ENCODE measurements at regions not wholly inside any gene's neighbourhood (a gene's known extent, or its start where the extent isn't known, plus 50 kb on each side); places are given as distances from the start of the nearest gene placed in this dataset.

- Histone ChIP-seq H3K27ac (ENCODE audit: insufficient read depth, low read depth, low read length) (no peak overlapping the region), H2AFZ (ENCODE audit: low read depth, low read length) (no peak overlapping the region), H3K4me3 (replicated peaks in 1 of 3; ENCODE audit: insufficient read depth in 1 of 3, low read depth in 1 of 3, low read length in 3 of 3) (no peak overlapping the region), H4K20me1 (replicated peaks; ENCODE audit: control insufficient read depth, extremely low read depth, insufficient read depth, low read length) (no peaks in the 10 kb centered on the region), H3K79me2 (ENCODE audit: control insufficient read depth, insufficient read depth, low read length) (no peaks in the 10 kb centered on the region), H3K4me1 (ENCODE audit: control insufficient read depth, extremely low read depth, insufficient read depth, low read length) (no peaks in the 10 kb centered on the region), H3K9ac (replicated peaks; ENCODE audit: extremely low read depth, insufficient read depth, low read length) (no peak overlapping the region), H3K36me3 (ENCODE audit: control insufficient read depth in 2 of 2, extremely low read depth in 1 of 2, insufficient read depth in 2 of 2, low read length in 2 of 2) (no peaks in the 10 kb centered on the region), H3K4me2 (ENCODE audit: insufficient read depth, low read length) (no peak overlapping the region), H3K9me3 (replicated peaks; ENCODE audit: control insufficient read depth, insufficient read depth, low read length) (no peaks in the 10 kb centered on the region), H3K9me1 (replicated peaks; ENCODE audit: control insufficient read depth, extremely low read depth, insufficient read depth, low read length) (no peaks in the 10 kb centered on the region), H3K27me3 (ENCODE audit: control insufficient read depth in 2 of 2, insufficient read depth in 2 of 2, low read length in 2 of 2) (no peaks in the 10 kb centered on the region)
- no peak for FAIRE-seq
- intact Hi-C loops (cut with micrococcal nuclease) (no loop called here), dilution Hi-C loops (cut with MboI; ENCODE audit: extremely low pct_ligation_motif_present, low sequenced_read_pairs) (no loop called here)
- POLR2A ChIA-PET: no interaction called here
- no peak for DNase-seq (ENCODE audit: low read depth, low spot score)
- TF ChIP-seq EZH2 (IDR thresholded peaks at IDR 0.05; ENCODE audit: borderline replicate concordance, low read depth, low read length, severe bottlenecking) (no peak), JUN (IDR thresholded peaks at IDR 0.05; ENCODE audit: borderline replicate concordance, insufficient read depth, insufficient read length, low read depth) (no peak), FOS (IDR thresholded peaks at IDR 0.05; ENCODE audit: borderline replicate concordance, insufficient read depth, low read length) (no peak), GATA2 (IDR thresholded peaks at IDR 0.05; ENCODE audit: insufficient read depth, insufficient read length, low read depth, low read length) (no peak)
- TF ChIP-seq, protein P1, sequence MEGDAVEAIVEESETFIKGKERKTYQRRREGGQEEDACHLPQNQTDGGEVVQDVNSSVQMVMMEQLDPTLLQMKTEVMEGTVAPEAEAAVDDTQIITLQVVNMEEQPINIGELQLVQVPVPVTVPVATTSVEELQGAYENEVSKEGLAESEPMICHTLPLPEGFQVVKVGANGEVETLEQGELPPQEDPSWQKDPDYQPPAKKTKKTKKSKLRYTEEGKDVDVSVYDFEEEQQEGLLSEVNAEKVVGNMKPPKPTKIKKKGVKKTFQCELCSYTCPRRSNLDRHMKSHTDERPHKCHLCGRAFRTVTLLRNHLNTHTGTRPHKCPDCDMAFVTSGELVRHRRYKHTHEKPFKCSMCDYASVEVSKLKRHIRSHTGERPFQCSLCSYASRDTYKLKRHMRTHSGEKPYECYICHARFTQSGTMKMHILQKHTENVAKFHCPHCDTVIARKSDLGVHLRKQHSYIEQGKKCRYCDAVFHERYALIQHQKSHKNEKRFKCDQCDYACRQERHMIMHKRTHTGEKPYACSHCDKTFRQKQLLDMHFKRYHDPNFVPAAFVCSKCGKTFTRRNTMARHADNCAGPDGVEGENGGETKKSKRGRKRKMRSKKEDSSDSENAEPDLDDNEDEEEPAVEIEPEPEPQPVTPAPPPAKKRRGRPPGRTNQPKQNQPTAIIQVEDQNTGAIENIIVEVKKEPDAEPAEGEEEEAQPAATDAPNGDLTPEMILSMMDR (IDR thresholded peaks at IDR 0.05; ENCODE audit: extremely low read depth in 1 of 2, insufficient read depth in 1 of 2, low read depth in 1 of 2, low read length in 2 of 2): no peak
- no TSS peak for BruUV-seq (replicated peaks)
- CTCF ChIA-PET: no interaction called here
Observed at GRCh38 chr6:23091795-23092194, 522.4 kb downstream of the HDGFL1 start.

GRCh38 chr6:23096876-23097275, 527.5 kb downstream of the HDGFL1 start:
- dilution Hi-C loops (cut with MboI; ENCODE audit: extremely low pct_ligation_motif_present, low sequenced_read_pairs): no loop called here

More at GRCh38 chr6:23096876-23097275, 527.5 kb downstream of the HDGFL1 start:
- no peaks in the 10 kb centered on the region for H3K9me1 ChIP-seq (replicated peaks; ENCODE audit: control insufficient read depth, extremely low read depth, insufficient read depth, low read length)
- TF ChIP-seq EZH2 (IDR thresholded peaks at IDR 0.05; ENCODE audit: borderline replicate concordance, low read depth, low read length, severe bottlenecking) (no peak), POLR2AphosphoS5 (IDR thresholded peaks at IDR 0.05; ENCODE audit: insufficient read depth, low read depth, low read length) (no peak), FOS (IDR thresholded peaks at IDR 0.05; ENCODE audit: borderline replicate concordance, insufficient read depth, low read length) (no peak), GATA2 (IDR thresholded peaks at IDR 0.05; ENCODE audit: insufficient read depth, insufficient read length, low read depth, low read length) (no peak), POLR2A (IDR thresholded peaks at IDR 0.05; ENCODE audit: low read depth, low read length) (no peak), MYC (IDR thresholded peaks at IDR 0.05; ENCODE audit: low read depth, low read length) (no peak), JUN (IDR thresholded peaks at IDR 0.05; ENCODE audit: borderline replicate concordance, insufficient read depth, insufficient read length, low read depth) (no peak)
- TF ChIP-seq, protein P1 (IDR thresholded peaks at IDR 0.05; ENCODE audit: extremely low read depth in 1 of 2, insufficient read depth in 1 of 2, low read depth in 1 of 2, low read length in 2 of 2): no peak
- TF ChIP-seq, protein P2, sequence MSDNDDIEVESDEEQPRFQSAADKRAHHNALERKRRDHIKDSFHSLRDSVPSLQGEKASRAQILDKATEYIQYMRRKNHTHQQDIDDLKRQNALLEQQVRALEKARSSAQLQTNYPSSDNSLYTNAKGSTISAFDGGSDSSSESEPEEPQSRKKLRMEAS (IDR thresholded peaks at IDR 0.05; ENCODE audit: insufficient read depth, insufficient read length): no peak
- H3K4me2 ChIP-seq (ENCODE audit: insufficient read depth, low read length): no peak overlapping the region
- no peak overlapping the region for H3K9ac ChIP-seq (replicated peaks; ENCODE audit: extremely low read depth, insufficient read depth, low read length)
- H2AFZ ChIP-seq (ENCODE audit: low read depth, low read length): no peak overlapping the region
- H3K9me3 ChIP-seq (replicated peaks; ENCODE audit: control insufficient read depth, insufficient read depth, low read length): no peaks in the 10 kb centered on the region
- POLR2A ChIA-PET: no interaction called here
- H3K27ac ChIP-seq (ENCODE audit: insufficient read depth, low read depth, low read length): no peak overlapping the region
- H4K20me1 ChIP-seq (replicated peaks; ENCODE audit: control insufficient read depth, extremely low read depth, insufficient read depth, low read length): no peaks in the 10 kb centered on the region
- BruUV-seq (replicated peaks): no TSS peak
- H3K4me3 ChIP-seq (replicated peaks in 1 of 3; ENCODE audit: insufficient read depth in 1 of 3, low read depth in 1 of 3, low read length in 3 of 3): no peak overlapping the region
- no peaks in the 10 kb centered on the region for H3K4me1 ChIP-seq (ENCODE audit: control insufficient read depth, extremely low read depth, insufficient read depth, low read length)
- H3K27me3 ChIP-seq (ENCODE audit: control insufficient read depth in 2 of 2, insufficient read depth in 2 of 2, low read length in 2 of 2): no peaks in the 10 kb centered on the region
- intact Hi-C loops (cut with micrococcal nuclease): no loop called here
- CTCF ChIA-PET: no interaction called here
- H3K36me3 ChIP-seq (ENCODE audit: control insufficient read depth in 2 of 2, extremely low read depth in 1 of 2, insufficient read depth in 2 of 2, low read length in 2 of 2): no peaks in the 10 kb centered on the region
- H3K79me2 ChIP-seq (ENCODE audit: control insufficient read depth, insufficient read depth, low read length): no peaks in the 10 kb centered on the region
- no peak for DNase-seq (ENCODE audit: low read depth, low spot score)
- FAIRE-seq: no peak
